LNCAP (cell line): ENCODE measurements at regions not wholly inside any gene's neighbourhood (a gene's known extent, or its start where the extent isn't known, plus 50 kb on each side); places are given as distances from the start of the nearest gene placed in this dataset.

Experiments
- CTCF ChIP-seq: fragments of 450-650 bp; IDR thresholded peaks from 2 replicates; pipeline ENCODE4 v1.5.1; 2017; ENCODE audit warnings: mild to moderate bottlenecking

- no peak for TF ChIP-seq CTCF
These were observed 494.4 kb downstream of the TCERG1L start for GRCh38 chr10:130817046-130817624.

DNA sequence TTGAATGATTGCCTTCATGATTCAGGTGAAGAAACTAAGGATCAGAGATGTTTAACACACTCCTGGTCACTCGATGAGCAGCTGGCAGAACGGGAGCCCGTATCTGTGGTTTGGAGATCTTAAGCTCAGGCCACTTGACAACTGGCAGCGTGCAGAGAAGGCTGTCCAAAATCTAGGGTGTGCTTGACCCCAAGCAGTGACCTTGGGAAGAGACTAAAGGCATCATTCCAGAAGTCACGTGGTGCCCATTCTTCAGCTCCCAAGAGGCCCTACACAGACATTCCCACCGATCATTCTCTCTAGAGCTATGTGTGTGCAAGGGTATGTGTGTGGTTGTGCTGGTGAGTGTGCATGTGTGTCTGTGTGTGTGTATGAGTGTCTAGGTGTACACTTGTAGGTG, 493.8 kb downstream of the TCERG1L start:
- TF ChIP-seq CTCF: no peak

DNA sequence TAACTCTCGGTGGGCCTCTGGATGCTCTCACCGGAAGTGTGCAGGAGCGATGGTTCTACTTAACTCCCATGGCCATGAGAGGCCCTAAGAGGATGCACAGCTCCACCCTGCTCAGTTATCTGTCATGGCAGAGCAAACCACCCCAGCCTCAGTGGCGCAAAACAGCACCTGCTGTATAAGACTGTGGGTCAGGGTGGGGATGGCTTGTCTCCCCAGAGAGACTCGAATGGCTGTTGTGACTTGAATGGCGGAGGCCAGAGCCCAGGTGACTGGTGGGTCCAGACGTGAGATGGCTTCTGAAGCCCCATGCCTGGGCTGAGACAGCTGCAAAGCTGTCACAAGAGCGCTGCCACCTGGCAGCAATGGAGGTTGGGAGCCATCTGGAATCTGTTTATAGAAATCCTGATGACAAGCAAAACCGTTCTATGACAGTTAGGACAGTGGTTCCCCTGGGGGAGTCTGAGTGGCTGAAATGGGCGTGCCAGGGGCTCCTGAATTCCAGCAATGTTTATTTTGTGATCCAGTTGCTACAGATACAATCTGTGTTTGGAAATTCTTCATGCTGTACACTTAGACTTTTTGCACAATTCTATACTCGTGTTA, 490.5 kb downstream of the TCERG1L start:
- no peak for TF ChIP-seq CTCF

DNA sequence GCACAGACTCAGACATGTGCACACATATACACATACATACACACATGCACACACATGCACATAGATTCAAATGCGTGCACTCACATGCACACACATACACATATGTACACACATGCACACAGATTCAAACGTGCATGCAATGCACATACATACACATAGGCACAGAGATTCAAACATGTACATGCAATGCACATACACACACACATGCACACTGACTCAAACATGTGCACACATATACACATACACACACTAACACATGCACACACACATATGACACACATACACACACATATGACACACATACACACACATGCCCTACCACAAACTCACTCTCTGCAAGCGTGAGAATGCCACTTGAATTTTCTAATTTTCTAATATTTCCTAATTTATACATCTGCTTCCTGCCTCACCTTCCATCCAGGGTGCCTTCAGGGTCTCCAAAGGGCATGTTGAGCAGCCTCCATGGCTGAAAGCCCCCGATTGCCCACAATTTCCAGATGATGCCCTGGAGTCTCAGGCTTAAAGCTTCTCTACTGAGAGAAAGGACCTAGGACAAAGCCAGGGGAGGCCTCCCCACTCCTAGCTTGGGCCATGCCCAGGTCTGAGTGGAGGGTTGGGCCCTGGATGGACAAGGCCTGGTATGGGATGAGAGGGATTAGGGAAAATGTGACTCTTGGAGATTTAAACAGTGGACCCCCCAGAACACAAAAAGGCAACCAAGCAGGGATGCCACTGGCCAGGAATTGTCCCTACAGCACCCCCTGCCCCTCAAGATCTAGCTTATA, 487.1 kb downstream of the TCERG1L start:
- no peak for TF ChIP-seq CTCF

DNA sequence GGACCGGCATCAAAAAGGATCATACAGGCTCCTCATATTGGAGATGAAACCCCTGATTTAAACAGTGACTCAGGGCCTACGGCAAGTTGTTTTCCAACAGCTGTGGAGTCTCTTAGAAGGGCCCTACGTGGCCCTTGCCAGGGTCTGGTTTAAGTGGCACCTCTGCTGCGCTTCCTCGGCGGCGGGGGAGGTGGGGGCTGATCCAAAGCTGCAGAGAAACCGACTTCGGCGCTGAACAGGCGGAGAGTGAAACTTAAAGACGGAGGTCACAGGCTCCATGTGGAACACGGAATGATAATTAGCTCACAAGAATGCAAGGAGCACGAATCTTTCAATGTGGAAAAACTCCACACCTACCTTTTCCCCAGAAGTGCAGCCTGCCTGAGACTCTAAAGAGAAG, 477.9 kb downstream of the TCERG1L start:
- TF ChIP-seq CTCF: no peak

GRCh38 chr10:130834170-130834569, 477.4 kb downstream of the TCERG1L start:
- TF ChIP-seq CTCF: no peak

- no peak for TF ChIP-seq CTCF
These were observed 476.9 kb downstream of the TCERG1L start for GRCh38 chr10:130834573-130834972.
